Body of pancreas (tissue), 4 donors: ENCODE measurements at regions not wholly inside any gene's neighbourhood (a gene's known extent, or its start where the extent isn't known, plus 50 kb on each side); places are given as distances from the start of the nearest gene placed in this dataset.

Experiments used
- POLR2A ChIP-seq, 3 donors: fragments of 450-650 bp; IDR thresholded peaks; one replicate each; pipeline ENCODE4 v1.6.1; 2016; ENCODE audit warnings: antibody characterized with exemption in 3 of 3, mild to moderate bottlenecking in 2 of 3
- TF ChIP-seq, protein P1 (sequence below), 7 experiments: fragments of 450-650 bp in 4 of 7; fragments of 200-600 bp in 3 of 7; sonication (generic) in 3 of 7; IDR thresholded peaks; one replicate each; pipeline ENCODE4 v1.5.1; 2016 to 2019; ENCODE audit warnings: antibody characterized with exemption in 7 of 7

DNA sequence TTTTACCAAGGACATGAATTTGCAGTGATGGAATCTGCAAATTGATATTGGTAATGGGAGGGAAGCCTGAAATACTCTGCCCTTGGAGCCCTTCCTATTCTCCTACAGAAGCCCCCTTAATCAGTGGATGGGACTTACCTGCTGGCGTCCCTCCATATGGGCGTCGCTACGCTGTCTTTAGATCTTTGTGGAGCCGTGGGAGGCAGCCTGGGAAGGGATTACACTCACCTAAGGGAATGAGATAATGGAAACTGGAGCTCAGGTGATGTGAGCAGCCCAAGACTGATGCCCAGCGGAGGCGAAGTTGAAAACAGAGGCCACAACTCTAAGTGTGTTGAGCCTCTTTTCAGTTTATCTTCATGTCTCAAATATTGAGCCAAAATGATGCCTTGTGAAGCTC, 306.6 kb downstream of the MYCN start:
- TF ChIP-seq, protein P1, sequence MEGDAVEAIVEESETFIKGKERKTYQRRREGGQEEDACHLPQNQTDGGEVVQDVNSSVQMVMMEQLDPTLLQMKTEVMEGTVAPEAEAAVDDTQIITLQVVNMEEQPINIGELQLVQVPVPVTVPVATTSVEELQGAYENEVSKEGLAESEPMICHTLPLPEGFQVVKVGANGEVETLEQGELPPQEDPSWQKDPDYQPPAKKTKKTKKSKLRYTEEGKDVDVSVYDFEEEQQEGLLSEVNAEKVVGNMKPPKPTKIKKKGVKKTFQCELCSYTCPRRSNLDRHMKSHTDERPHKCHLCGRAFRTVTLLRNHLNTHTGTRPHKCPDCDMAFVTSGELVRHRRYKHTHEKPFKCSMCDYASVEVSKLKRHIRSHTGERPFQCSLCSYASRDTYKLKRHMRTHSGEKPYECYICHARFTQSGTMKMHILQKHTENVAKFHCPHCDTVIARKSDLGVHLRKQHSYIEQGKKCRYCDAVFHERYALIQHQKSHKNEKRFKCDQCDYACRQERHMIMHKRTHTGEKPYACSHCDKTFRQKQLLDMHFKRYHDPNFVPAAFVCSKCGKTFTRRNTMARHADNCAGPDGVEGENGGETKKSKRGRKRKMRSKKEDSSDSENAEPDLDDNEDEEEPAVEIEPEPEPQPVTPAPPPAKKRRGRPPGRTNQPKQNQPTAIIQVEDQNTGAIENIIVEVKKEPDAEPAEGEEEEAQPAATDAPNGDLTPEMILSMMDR (IDR thresholded peaks at IDR 0.05): no peak
- no peak for TF ChIP-seq POLR2A (IDR thresholded peaks at IDR 0.05)
